Stimulated activated CD4-positive, alpha-beta T cell treated with anti-CD3 and anti-CD28 coated beads, Interleukin-15, amount 100 ng/mL, for 24 hours (primary cell): ENCODE measurements at regions not wholly inside any gene's neighbourhood (a gene's known extent, or its start where the extent isn't known, plus 50 kb on each side); places are given as distances from the start of the nearest gene placed in this dataset.

ENCODE experiments used
- DNase-seq: peaks from one replicate; pipeline ENCODE4 v3.0.0-alpha.2; 2020

DNA sequence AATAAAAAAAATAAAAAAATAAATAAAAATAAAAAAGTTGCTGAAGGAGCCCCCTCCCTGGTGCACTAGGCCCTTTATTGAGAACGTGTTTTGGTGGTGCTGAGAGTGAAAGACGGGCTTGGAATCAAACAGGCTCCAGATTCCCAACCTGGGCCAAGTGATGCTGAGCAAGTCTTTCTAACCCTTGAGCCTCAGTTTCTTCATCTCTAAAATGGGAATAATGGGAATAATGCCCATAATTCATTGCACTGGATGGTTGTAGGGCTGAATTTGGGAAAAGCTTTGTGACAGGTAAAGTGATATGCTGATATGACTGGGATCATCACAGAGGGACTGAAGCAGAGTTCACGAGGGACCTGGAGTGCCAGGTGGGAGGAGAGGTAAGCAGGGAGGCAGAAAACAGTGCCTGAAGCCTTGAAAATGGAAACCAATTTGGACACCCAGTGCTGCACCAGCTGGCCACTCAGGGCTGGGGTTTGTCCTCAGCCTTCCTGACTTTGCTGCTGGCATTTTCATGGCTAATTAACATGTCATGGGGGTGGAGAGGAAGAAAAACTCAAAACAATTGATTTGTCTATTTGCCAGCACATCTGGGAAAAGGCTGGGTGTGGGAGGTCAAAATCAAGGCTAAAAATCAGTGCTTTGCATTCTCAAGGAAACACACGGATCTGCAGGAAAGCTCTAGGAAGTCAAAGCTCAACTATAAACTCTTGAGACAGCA is 241.3 kb downstream of the LOXHD1 start:
- DNase-seq, result no peak

DNA sequence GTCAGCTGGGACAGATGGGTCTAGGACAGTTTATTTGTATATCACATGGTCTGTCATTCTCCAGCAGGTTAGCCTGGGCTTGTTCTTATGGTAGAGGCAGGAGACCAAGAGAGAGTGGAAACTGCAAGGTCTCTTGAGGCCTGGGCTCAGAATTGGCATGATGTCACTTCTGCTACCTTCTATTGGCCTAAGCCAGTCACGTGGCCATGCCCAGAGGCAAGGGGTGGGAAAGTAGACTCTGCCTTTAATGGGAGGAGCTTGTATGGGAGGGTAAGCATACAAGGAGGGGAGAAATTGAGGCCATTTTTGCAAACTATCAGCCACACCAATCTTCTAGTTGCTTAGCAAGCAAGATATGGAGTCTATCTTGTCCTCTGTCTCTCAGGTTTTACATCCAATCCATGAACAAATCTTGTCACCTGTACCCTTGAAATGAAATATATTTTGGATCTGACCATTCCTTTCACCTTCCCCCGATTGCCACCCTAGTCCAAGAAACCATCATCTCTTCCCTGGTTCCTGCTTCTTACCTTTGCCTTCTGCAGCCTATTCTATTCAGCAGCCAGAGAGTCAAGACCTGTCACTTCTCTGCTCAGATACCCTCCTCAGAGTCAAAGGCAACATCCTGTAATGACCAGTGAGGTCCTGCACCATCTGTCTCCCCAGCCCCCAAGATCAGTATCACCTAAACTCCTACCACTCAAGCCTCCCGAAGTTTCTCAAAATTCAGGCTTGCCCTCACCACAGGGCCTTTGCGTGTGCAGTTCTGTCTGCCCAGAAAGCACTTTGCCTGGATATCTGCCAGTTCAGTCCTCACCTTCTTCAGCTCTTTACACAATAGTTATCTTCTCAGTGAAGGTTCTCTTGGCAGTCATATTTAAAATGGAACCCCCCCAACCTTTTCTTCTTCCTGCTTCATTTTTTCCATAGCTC is 240.0 kb downstream of the LOXHD1 start:
- DNase-seq, result no peak

DNA sequence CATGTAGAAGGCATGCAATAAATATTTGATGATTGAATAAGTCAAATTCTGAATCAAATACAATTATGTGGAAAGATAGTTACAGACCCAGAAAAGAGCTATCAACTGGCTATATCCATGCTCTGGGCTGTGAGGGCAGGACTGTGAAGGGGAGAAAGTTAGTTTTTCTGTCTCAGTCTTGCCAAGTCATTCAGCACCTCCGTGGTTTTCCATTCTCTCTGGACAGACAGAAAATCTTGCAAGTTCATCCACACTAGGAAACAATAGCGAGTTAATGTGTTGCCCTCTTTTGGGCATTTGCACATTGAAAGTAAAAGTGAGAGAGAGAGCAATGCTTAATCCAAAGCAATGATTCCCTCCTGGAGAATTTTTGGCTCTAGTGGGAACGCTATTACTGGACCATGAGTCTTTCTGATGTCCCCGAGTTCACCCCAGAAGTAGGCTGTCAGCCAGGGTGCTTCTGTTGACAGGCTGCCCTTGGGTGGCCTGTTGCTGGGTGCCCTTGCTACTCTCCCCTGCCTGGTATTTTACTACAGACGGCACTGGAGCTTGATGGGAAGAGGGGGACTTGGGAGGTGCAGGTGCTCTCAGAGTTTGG is 238.3 kb downstream of the LOXHD1 start:
- no peak for DNase-seq

DNA sequence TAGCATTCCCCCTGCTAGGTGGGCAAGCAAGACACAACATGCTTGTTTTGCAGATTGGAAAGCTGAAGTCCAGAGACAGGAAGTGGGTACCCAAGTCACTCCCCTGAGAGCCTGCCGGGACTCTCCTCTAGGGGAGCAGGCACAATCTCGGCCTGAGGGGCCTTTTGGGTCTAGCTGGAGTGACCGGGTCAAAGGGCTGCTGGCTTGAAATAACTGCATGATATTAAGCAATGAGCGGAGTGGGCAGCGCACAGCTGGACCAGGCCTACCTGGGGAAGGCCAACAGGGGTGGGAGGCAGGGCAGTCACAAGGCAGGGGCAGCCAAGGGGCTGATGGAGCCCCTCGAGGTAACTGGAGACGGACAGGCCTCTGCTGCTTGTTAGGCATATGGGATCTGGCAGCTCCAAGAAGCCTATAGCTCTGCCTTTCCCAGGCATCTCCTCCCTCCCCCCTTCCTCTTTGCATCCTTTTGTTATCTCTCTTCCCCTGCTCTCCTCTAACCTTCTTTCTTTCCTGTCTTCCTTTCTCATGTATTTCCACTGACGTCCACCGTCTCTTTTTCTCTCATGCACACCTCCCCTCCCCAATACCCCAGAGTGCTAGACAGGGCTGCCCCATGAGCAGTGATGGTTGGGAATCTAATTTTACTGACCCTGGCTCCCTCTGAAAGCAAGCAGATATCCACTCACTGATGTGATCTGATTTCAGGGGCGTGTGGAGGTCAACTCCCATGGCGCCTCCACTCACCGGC is 237.5 kb downstream of the LOXHD1 start:
- no peak for DNase-seq

DNA sequence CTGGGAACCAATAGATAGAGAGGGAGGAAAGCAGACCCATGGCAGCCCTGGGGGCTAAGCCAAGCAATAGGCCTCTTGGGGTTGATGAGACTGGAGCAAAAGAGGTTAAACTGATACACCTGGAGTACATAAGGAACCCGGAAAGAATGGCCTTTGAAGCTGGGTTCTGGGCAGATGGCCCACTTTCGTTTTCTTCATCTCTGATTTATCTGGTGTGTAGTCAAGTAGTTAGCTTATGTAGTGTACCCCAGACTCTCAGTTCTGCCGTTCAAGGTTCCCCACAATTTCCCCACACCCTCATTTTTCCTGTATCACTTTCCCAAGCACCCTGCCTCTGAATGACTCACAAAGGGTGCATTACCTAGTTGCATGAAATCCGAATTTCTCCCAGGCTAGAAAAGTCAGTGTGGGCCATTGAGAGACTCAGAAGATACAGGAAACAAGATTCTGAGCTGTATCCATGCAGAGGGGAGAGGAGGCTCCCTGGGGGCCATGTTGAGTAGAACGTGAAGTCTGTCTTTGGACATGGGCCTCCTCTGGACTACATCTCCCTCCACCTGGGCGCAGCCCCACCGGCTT is 235.0 kb downstream of the LOXHD1 start:
- no peak for DNase-seq

DNA sequence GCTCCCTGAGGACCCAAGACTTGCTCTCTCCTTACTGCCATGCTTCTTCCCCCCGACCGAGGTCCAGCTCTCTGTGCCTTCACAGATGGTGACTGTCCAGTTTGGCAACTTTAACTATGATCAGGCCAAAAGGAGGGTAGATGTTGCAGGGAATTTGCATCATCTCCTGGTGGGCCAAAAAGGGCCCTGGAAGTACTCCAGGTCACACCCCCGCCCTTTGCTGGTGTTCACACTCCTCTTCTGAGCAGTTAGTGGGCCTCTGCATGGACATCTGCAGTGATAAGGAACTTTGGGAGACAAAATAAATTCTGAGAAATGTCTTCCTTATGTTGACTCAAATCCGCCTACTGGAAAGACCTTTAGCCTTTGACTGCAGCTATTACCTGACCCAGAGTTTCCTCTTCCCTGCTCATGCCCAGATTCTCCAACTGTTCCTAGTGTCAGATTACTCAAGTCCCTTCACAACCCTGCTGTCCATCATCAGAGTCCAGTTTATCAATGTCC is 234.4 kb downstream of the LOXHD1 start:
- DNase-seq, result no peak

DNA sequence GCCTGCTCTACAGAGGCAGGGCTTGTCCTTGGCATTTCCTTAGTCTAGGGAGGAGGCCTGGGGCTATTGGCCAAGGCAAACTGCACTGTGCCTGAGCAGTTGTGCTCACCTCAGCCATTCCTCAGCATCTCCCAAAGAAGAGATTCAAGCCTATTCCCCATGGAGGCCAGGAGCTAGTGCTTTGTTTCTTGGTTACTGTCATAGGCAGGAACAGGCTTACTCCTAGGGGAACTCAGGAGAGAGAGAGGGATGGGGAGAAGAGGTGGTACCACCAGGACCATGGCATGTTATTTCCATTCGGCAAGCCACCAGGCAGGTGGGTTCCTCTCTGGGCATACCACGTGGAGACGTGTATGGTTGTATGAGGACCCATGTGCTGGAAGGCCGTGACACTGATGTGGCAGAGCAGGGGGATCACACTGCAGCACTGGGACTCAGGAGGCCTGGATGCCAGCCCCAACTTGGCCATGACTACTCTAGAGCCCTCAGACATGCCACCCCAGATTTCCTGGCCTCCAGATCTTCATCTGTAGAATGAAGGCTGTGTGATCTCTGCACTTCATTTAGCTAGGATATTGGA is 233.7 kb downstream of the LOXHD1 start:
- no peak for DNase-seq

DNA sequence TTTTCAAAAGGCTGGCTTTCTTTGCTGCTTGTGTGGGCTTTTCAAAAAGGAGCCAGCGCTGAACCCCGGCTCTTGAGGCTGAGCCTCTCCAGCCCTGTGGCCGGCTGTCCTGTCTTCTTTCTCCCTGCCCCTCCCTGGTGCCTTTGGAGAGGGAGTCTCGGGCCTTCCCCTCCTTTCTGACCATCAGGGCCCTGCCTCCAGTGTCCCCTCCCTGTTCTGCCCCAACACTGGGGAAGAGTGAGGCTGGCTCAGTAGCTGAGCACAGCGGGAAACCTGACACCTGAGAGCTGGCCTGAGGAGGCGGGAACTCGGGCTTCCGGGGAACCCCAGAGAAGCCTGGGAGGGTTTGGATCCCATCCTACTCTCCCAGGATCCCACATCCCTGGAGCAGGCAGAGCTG is 232.1 kb downstream of the LOXHD1 start:
- no peak for DNase-seq

DNA sequence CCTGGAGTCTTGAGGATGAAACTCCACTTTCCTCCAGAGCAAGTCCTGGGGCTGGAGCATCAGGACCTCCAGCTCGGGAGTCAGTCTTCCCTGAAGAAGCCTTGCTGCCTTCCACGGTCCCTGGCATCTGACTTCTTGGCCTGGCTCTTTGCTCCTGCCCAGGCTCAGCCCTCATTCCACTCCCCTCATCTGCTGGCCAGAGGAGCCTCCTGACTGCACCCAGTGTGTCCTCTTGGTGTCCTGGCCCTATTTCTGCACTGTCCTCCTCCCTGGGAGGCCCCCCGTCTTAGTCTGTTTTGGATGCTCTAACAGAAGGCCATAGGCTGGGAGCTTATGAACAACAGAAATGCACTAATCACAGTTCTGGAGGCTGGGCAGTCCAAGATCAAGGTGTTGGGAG is 231.5 kb downstream of the LOXHD1 start:
- DNase-seq, result no peak

DNA sequence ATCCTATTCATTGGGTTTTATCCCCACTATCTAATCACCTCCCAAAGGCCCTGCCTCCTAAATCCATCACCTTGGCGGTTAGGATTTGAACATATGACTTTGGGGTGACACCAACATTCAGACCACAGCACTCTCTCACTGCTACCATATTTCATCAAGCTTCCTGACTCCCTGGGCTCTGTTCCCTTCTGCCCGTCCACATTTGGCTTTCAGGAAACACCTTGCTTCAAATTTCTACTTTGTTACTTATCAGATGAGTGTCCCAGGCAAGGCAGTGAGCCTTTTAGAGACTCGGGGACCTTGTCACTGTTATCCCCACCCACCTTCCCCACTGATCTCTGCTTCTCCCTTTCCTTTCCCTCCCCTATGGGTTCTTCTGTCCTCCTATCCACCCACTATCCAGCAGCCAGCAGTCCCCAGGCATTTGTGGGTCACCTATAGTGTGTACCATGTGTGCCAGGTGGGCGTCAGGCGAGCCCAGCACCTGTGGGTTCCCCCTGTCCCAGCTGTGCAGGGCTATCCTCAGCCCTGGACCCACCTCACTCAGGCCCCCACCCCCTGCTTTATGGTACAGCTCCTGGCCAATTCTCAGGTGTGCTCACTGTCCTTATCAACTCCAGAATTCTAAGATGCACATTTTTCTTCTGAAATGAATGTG is 230.9 kb downstream of the LOXHD1 start:
- DNase-seq, result no peak

DNA sequence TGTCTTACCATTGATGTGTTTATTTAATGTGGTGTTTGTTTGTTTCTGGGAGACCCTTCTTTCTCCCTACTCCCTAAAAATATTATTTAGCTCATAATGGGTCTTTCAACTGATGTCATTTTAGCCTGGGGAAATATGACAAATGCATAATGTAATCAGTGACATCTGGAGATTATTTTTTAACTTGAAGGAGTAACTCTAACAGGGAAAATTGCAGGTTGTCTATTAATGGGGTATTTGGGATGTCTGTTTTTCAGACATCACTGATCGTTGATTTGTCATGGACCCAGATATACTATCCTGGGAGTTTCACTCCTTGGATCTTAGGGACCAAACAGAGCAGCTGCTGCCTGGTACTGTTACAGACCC is 230.4 kb downstream of the LOXHD1 start:
- DNase-seq, result no peak
